ENCODE measurements at regions not wholly inside any gene's neighbourhood (a gene's known extent, or its start where the extent isn't known, plus 50 kb on each side); places are given as distances from the start of the nearest gene placed in this dataset.
"Not testable (repeated sequence)": the region's sequence is repeated elsewhere in the genome, so short reads cannot be mapped to it uniquely, and the experiment has no call there.

GRCh38 chr5:142221091-142221860, 103.5 kb downstream of the SPRY4 start:
- DNase-seq = no peak

GRCh38 chr5:142219146-142219545, 105.7 kb downstream of the SPRY4 start:
- DNase-seq = no peak

GRCh38 chr5:142216931-142217330, 107.9 kb downstream of the SPRY4 start:
- no peak for DNase-seq

GRCh38 chr5:142215915-142216681, 107.5 kb downstream of the NDFIP1 start:
- DNase-seq = no peak

- DNase-seq = no peak
These were observed 104.5 kb downstream of the NDFIP1 start for GRCh38 chr5:142213077-142213476.

- DNase-seq = no peak
These were observed 103.3 kb downstream of the NDFIP1 start for GRCh38 chr5:142211918-142212317.

GRCh38 chr5:142210864-142211412, 102.4 kb downstream of the NDFIP1 start:
- DNase-seq = no peak

GRCh38 chr5:142210011-142210410, 101.4 kb downstream of the NDFIP1 start:
- DNase-seq = no peak

GRCh38 chr5:142208777-142209312, 100.3 kb downstream of the NDFIP1 start:
- no peak for DNase-seq

GRCh38 chr5:142208244-142208643, 99.7 kb downstream of the NDFIP1 start:
- not testable (repeated sequence) for DNase-seq

- DNase-seq = no peak
These were observed 98.2 kb downstream of the NDFIP1 start for GRCh38 chr5:142206801-142207200.

- no peak for DNase-seq
These were observed 95.6 kb downstream of the NDFIP1 start for GRCh38 chr5:142204219-142204618.
